ENCODE measurements at regions not wholly inside any gene's neighbourhood (a gene's known extent, or its start where the extent isn't known, plus 50 kb on each side); places are given as distances from the start of the nearest gene placed in this dataset.

DNA sequence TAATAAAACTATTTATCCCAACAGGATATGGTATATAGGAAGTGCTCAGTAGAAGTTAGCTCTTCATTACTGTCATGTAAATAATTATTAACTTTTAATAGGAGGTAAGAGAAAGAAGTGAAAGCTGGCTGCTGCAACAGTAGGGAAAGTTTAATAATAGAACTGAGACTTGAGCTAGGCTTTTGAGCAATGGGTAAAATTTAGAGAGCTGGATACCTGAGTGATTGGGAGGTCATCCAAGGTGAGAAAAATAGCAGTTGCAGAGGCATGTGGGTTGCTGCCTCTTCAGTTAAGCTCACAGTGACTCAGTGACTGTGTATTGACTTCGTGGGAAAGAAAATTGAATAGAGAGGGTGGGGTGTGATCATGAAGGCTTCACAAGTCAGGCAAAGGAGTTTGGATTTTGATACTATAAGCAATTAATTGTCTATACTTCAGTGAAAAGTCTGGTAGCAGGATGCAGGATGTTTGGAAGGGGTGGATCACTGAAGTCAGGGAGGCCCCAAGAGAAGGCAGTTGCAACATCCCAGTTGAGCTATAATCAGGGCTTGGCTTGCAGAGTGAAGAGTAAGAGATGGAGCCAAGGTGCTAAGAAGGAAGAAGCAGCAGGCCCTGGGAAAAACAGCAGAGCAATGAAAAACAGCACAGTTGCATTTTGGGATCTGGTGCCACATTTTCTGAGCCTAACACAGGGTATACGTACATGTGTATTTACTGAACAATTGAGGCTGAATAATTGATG lies 172.0 kb upstream of the FRMD6 start:
- TF ChIP-seq, protein P1, sequence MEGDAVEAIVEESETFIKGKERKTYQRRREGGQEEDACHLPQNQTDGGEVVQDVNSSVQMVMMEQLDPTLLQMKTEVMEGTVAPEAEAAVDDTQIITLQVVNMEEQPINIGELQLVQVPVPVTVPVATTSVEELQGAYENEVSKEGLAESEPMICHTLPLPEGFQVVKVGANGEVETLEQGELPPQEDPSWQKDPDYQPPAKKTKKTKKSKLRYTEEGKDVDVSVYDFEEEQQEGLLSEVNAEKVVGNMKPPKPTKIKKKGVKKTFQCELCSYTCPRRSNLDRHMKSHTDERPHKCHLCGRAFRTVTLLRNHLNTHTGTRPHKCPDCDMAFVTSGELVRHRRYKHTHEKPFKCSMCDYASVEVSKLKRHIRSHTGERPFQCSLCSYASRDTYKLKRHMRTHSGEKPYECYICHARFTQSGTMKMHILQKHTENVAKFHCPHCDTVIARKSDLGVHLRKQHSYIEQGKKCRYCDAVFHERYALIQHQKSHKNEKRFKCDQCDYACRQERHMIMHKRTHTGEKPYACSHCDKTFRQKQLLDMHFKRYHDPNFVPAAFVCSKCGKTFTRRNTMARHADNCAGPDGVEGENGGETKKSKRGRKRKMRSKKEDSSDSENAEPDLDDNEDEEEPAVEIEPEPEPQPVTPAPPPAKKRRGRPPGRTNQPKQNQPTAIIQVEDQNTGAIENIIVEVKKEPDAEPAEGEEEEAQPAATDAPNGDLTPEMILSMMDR (IDR thresholded peaks at IDR 0.05): no peak
- TF ChIP-seq POLR2A (IDR thresholded peaks at IDR 0.05): no peak
- WGBS, 2 donors: 31 to 36% methylated on average over 2 of the region's 2 CpGs
- H3K4me3 ChIP-seq (ENCODE audit: low read depth, poor library complexity, severe bottlenecking): no peak overlapping the region
- intact Hi-C loops (cut with DNase I; ENCODE audit: low total_unique reads): no loop called here
- DNase-seq (ENCODE audit: low spot score in 2 of 2): no peak

DNA sequence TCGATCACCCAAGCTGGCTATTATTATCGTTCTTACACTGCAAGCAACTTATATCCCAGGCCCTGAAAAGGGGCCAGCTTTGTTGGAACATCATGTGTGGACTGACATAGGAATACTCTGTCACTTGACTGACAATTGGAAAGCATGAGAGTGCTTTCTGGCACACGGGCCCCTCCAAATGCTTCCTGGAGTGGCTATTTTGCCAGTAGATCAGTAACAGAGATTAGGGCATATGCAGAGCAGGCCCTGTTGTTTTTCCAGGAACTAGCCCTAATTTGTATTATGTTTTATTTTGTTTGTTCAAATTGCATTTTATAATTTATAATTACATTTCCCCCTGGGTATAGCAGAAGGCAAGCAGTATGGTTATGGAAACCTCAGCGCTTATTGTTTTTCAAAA lies 170.1 kb upstream of the FRMD6 start:
- no peak for TF ChIP-seq POLR2A (IDR thresholded peaks at IDR 0.05)
- TF ChIP-seq, protein P1 (IDR thresholded peaks at IDR 0.05): no peak
- 70 to 74% methylated on average over 4 of the region's 4 CpGs for WGBS, 2 donors
- intact Hi-C loops (cut with DNase I; ENCODE audit: low total_unique reads): no loop called here
- no peak overlapping the region for H3K4me3 ChIP-seq (ENCODE audit: low read depth, poor library complexity, severe bottlenecking)
- no peak for DNase-seq (ENCODE audit: low spot score in 2 of 2)

DNA sequence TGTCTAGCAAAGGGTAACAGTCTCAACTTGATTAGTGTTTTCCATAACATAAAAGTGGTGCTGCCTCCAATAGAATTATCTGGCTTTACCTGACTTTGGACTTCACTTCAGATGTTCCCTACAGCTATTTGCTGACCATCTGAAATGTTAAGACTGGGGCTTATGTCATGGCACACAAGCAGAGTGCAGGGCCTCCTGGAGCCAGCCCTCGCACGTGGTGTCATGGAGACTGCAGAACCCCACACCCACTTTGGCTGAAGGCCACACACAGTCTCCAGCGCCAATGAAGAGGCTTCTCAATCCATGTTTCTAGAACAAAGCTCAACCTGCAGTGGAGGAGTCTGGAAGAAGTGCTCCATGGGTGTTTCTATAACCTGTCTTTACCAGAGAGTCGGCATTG lies 169.6 kb upstream of the FRMD6 start:
- no peak overlapping the region for H3K4me3 ChIP-seq (ENCODE audit: low read depth, poor library complexity, severe bottlenecking)
- WGBS, 2 donors: 46 to 52% methylated on average over 4 of the region's 4 CpGs
- intact Hi-C loops (cut with DNase I; ENCODE audit: low total_unique reads): no loop called here
- TF ChIP-seq, protein P1 (IDR thresholded peaks at IDR 0.05): no peak
- no peak for TF ChIP-seq POLR2A (IDR thresholded peaks at IDR 0.05)
- no peak for DNase-seq (ENCODE audit: low spot score in 2 of 2)

DNA sequence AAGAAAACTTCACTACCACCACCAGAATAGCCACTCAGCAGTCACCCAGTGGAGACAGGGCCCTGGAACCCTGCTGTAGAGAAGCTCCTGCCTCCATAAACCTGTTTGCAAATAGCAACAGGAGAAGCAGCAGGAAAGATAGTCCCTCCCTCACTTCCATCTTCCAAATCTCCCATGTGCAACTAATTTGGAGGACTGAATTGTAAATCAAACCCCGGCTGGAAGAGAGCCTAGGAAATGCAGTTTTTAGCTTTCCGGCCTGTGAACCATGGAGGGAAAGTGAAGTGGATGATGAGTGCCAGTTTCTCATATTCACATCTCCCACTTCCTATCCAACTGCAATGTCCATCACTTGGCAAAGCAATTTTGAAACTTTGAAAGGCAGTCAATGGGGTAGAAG lies 167.2 kb upstream of the FRMD6 start:
- no peak overlapping the region for H3K4me3 ChIP-seq (ENCODE audit: low read depth, poor library complexity, severe bottlenecking)
- TF ChIP-seq, protein P1 (IDR thresholded peaks at IDR 0.05): no peak
- no peak for TF ChIP-seq POLR2A (IDR thresholded peaks at IDR 0.05)
- intact Hi-C loops (cut with DNase I; ENCODE audit: low total_unique reads): no loop called here
- DNase-seq (ENCODE audit: low spot score in 2 of 2): no peak
- 61 to 67% methylated on average over 2 of the region's 2 CpGs for WGBS, 2 donors

DNA sequence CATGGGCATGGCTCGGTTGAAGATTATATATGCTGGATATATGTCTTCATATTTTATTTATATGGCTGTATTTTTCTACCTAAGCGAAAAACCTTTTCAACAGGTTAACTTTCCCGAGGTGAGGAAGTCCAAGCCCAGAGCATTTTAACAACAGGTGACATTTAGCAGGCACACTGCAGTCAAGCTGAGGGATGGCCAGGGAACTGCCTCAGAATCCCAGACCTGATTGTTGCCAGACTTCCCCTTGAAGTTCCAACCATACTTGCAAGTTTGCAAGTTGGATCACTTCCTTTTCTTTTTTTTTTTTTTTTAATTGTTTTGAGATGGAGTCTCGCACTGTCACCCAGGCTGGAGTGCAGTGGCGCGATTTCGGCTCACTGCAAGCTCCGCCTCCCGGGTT lies 166.0 kb upstream of the FRMD6 start:
- 93 to 95% methylated on average over 9 of the region's 9 CpGs for WGBS, 2 donors
- H3K4me3 ChIP-seq (ENCODE audit: low read depth, poor library complexity, severe bottlenecking): no peak overlapping the region
- intact Hi-C loops (cut with DNase I; ENCODE audit: low total_unique reads): no loop called here
- TF ChIP-seq POLR2A (IDR thresholded peaks at IDR 0.05): no peak
- TF ChIP-seq, protein P1 (IDR thresholded peaks at IDR 0.05): no peak
- no peak for DNase-seq (ENCODE audit: low spot score in 2 of 2)

DNA sequence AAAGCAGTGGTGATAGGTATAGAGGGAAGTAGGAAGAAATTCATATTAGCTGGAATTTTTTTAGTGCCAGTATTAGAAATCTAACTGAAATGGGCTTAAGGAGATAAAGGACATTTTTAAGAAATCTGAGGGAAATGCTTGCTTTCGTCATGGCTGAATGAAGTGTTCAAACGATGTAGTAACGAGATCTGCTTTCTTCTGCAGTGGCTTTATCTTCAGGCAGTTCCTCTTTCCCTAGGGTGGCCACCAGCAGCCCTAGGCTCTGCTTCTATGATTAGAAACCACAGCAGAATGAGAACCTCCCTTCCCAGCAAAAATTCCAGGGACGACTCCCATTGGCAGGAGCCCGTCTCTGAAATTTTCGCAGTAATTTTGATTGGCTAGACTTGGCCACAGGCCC lies 163.9 kb upstream of the FRMD6 start:
- WGBS, 2 donors: 42 to 65% methylated on average over 6 of the region's 6 CpGs
- no peak for DNase-seq (ENCODE audit: low spot score in 2 of 2)
- intact Hi-C loops (cut with DNase I; ENCODE audit: low total_unique reads): no loop called here
- H3K4me3 ChIP-seq (ENCODE audit: low read depth, poor library complexity, severe bottlenecking): no peak overlapping the region
- TF ChIP-seq POLR2A (IDR thresholded peaks at IDR 0.05): no peak
- TF ChIP-seq, protein P1 (IDR thresholded peaks at IDR 0.05): no peak
